ENCODE measurements at regions not wholly inside any gene's neighbourhood (a gene's known extent, or its start where the extent isn't known, plus 50 kb on each side); places are given as distances from the start of the nearest gene placed in this dataset.

DNA sequence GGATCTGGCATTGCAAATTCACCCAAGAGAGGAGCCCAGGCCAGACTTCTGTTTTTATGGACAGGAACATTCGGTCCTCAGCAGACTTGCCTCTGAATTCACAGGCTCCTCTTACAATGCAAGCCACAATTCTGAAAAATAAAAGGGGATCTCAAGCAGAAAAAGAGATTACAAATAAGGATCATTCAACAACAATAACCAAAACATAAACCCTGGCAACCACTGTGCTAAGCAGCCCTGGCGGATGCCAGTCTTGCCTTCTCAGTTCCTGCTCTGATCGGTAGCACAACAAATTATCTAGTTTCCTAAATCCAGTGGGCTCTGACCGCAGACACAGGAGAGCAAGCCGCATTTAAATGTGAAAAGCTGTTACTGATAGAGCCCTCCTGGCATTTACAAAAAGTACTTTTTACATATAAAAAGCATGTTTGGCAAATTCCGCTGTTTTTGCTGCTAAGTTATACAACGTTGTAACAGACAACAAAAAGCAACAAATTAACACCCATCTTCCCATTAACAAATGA is 123.4 kb upstream of the FOXD3 start:
- no peak for DNase-seq (ENCODE audit: low read depth in 2 of 2)

DNA sequence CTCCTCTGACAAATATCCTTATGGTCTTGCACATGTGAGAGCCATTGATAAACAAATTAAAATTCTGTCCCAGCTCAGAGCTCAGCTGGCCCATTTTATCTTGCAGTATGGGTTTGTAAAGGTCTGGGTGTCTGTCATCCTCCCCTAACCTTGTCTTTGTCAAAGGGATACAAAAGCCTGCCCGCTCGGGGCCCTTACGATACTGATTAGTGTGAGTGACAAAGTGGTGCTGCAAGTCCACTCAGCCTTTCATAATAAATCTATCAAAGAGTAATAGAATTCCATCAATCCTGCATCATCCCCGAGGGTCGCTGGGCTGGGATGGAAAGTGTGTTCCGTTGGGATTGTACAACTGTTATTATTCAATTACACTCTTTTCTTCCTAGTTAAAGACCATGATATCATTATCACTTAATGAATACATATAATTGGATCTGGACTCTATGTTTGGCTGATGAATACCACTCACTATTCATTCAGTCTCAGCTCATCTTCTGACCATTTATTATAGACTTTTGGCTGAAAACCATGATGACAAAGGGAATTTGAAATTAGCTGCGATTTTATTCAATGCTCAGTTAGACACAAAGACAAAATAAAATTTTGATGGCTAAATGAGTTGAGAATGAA is 122.5 kb upstream of the FOXD3 start:
- DNase-seq (ENCODE audit: low read depth in 2 of 2), result no peak

DNA sequence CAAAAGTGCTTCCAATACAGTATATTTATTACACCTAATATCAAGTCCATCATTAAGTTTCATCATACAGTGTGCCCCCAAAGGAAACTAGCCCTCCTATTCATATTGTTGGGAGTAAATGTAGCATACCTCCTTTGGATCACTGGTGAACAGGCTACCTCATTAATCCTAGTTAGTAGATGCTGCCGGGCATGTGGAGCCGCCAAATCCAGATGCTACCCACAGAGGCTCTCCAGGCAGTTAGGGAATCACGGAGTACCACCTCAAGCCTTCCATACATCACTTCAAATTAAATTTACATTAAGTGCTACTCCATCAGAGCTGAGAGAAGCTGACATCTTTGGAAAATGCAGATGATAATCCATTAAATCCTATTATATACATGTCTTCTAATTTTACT is 121.7 kb upstream of the FOXD3 start:
- no peak for DNase-seq (ENCODE audit: low read depth in 2 of 2)

DNA sequence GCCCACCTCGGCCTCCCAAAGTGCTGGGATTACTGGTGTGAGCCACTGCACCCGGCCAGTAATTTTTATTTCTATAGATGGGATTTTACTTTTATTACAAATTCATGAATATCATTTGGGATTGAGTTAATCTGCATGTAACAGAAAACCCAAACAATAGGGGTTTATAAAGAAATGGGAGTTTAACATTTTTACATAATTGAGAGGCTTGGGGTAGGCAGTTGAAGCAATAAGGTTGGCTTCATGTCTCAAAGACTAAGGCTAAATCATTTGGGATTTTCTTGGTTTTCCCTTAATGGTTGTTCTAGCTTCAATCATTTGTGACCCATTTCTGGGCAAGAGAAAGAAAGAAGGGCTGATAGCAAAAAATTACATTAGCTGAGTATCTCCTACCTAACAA is 118.7 kb upstream of the FOXD3 start:
- DNase-seq (ENCODE audit: low read depth in 2 of 2), result no peak

DNA sequence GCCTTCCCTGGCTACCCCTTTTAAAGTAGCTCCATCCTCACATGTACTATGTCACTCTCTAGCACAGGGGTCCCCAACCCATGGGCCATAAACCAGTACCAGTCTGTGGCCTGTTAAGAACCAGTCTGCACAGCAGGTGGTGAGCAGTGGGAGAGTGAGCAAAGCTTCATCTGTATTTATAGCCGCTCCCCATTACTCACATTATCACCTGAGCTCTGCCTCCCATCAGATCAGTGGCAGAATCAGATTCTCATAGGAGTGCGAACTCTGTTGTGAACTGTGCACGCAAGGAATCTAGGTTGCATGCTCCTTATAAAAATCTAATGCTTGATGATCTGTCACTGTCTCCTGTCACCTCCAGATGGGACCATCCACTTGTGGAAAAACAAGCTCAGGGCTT is 116.6 kb upstream of the FOXD3 start:
- DNase-seq (ENCODE audit: low read depth in 2 of 2), result no peak

DNA sequence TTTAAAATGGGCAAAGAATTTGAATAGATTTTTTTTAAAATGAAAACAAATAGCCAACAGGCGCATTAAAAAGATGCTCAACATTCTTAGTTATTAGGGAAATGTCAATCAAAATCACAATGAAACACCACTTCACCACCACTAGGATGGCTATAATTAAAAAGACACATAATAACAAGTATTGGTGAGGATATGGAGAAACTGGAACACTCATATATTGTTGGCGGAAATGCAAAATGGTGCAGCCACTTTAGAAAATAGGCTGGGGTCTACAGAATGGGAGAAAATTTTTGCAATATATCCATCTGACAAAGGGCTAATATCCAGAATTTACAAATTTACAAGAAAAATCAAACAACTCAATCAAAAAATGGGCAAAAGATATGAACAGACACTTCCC is 107.8 kb upstream of the FOXD3 start:
- DNase-seq (ENCODE audit: low read depth in 2 of 2), result no peak

DNA sequence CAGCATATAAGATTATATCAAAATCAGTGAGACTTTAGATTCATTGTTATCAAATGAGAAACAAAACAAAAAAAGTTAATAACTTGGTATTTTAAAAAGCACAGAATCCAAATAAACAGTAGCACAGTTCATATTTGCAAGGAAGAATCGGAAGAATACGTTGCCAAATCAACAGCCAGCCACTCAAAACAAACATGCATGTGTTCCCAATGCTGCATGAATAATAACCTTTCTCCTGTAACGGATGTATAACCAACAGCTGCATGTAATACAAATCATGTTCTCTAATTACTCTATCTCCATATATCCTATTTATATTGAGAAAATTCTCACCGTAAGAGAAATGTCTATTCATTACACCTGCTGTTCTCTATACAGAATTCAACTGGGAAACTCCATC is 98.9 kb upstream of the FOXD3 start:
- no peak for DNase-seq (ENCODE audit: low read depth in 2 of 2)

DNA sequence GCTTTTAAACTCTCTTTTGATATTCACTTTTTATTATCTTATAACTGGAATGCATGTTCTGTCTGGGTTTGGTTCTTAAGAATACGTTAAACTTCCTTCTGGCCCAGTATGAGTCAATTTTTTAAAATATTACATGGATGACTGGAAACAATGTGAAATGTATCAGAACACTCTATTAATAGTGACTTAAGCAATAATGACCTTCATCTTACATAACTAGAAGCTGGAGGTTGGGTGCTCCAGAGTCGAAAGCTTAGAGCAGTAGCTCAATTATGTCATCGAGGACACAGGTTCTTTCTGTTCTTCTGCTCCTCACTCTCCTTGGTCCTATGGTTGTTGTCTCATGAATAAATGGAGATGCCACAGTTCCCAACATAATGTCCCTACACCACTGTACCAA is 91.6 kb upstream of the FOXD3 start:
- no peak for DNase-seq (ENCODE audit: low read depth in 2 of 2)

DNA sequence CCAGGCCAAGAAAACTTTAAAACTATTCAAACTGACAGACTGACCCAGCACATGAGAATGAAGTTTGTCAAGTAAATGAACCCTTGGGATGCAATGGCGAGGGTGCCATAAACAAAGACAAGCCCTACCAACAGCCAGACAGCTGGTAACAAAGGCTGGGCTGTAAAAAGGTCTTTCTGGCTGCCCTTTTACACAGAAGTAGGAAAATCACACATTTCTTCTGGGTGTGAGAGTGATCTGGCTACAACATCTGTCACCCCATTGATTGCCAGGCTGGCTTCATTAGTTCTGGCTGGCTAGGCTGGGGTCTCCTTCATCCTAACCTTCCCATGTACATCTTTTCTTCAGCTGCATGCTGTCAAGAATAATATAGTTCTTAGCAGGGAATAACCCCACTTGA is 83.6 kb upstream of the FOXD3 start:
- DNase-seq (ENCODE audit: low read depth in 2 of 2), result no peak

DNA sequence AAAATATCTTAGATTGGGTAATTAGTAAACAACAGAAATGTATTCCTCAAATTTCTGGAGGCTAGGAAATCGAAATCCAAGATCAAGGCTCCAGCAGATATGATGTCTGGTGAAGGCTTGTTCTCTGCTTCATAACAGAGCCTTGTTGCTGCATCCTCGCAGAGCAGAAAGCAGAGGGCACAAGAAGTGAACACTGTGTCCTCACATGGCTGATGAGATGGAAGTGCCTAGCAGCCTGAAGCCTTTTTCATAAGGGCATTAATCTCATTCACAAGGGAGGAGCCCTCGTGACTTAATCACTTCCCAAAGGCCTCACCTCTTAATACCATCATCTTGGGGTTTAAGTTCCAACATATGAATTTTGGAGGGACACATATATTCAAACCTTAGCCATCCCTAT is 77.2 kb upstream of the FOXD3 start:
- no peak for DNase-seq (ENCODE audit: low read depth in 2 of 2)

DNA sequence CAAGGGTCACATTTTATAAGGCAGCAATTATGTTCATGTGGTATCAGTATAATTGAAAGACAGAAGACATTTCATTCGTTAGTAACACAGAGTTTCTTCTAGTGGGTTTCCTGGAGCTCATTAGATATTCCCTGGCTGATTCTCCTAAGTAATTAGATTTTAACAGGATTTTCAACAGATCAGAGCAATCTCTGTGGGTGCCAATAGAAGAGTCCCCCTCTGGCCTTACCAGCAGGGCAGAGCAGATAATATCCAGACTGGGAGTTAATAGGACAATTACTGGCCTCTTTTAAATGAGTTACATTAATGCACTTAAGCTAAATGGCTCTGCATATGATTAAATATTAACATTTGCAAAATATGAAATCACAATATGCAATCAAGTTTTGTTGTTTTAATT is 74.2 kb upstream of the FOXD3 start:
- no peak for DNase-seq (ENCODE audit: low read depth in 2 of 2)

DNA sequence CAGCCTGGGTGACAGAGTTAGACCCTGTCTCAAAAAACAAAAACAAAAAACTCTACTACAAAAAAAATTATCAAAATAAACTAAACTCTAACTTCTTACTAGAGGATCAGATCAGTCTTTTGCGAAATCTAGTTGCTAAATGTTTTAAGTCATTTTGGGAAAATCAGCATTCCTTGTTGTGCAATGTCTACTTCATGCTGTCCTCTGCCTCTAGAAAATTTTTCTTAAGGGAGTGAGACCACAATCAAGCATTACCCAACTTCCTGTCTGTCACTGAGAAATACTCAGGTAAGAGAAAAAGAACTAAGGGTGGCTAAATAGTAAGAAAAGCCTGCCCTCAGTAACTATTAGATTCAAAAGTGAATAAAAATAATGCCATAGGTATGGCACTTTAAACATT is 67.2 kb upstream of the FOXD3 start:
- DNase-seq (ENCODE audit: low read depth in 2 of 2), result no peak

DNA sequence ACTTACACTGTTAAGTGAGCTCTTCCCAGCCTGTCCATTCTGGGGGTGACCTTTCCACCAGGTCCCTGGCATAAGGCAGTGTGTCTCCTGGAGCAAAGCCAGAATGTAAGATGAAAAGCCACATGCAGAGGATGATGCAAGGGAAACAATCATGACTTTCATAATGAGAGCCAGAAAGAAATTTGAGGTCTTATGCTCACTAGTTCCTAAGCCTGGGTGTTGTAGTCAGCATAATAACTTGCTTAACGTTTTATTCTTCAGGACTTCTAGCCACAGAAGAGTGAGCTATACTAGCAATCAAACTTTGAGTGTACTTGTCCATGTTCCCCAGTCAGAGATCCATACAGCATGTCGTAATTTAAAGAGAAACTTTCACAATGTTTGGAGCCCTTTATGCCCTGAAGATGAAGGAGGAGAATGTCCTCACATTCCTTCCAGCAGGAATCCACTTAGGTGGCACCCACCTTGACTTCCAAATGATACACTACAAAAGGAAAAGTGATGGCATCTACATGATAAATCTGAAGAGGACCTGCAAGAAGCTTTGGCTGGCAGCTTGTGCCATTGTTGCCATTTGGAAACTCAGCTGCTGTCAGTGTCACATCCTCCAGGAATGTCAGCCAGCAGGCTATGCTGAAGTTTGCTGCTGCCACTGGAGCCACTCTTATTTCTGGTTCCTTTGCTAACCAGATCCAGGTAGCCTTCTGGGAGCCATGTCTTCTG is 60.5 kb upstream of the FOXD3 start:
- DNase-seq (ENCODE audit: low read depth in 2 of 2), result no peak

DNA sequence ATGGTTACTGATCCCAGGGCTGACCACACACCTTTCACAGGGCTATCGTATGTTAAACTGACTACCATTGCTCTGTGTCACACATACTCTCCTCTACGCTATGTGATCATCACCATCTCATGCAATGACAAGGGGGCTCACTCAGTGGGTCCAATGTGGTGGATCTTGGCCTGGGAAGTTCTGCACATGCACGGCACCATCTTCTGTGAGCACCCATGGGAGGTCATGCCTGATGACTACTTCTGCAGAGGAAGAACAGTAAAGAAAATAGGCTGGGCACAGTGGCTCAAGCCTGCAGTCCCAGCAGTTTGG is 60.0 kb upstream of the FOXD3 start:
- no peak for DNase-seq (ENCODE audit: low read depth in 2 of 2)

DNA sequence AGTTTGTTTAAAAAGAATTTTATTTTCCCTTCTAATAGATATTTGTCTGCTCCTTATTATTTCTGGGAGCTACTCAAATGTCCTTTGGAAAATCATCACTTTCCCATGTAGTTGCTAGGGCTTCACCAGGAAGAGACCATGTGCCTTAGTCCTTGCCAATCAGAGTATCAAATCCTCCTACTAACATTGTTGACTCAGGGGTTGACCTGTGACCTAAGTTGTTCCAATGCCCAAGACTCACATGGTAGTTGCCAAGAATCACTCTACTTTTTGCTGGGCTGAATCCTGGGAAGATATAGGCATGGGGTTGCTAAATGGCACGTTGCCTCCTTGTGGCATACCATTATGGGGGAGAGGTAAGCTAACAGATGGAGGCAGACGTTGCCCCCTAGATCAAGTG is 58.2 kb upstream of the FOXD3 start:
- no peak for DNase-seq (ENCODE audit: low read depth in 2 of 2)

DNA sequence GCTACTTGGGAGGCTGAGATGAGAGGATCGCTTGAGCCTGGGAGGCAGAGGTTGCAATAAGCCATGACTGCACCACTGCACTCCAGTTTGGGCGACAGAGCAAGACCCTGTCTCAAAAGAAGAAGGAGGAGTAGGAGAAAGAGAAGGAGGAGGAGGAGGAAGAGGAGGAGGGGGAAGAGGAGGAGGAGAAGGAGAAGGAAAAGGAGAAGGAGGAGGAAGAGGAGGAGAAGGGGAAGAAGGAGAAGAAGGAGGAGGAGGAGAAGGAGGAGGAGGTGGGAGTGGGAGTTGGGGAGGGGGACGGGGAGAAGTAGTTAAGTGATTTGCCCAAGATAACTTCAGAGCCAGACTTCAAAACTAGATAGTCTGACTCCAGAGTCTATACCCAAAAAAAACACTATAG is 55.5 kb upstream of the FOXD3 start:
- no peak for DNase-seq (ENCODE audit: low read depth in 2 of 2)

DNA sequence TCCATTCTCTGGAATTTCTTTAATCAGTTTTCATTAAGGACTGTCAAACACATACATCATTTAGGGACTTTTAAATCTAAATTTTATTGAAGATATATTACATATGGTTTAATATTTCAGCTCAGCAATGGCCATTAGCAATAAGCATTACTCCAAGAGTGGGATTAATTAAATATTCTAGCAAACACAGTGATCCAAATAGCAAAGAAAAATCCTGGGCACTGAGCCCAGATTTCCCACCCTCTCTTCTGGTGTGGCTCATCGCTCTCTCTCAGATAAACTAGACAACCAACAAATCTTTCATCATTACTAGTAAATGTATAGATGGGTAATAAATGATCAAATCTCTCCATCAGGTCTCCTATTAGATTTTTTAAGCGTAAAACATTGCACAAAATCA is 53.5 kb upstream of the FOXD3 start:
- no peak for DNase-seq (ENCODE audit: low read depth in 2 of 2)

DNA sequence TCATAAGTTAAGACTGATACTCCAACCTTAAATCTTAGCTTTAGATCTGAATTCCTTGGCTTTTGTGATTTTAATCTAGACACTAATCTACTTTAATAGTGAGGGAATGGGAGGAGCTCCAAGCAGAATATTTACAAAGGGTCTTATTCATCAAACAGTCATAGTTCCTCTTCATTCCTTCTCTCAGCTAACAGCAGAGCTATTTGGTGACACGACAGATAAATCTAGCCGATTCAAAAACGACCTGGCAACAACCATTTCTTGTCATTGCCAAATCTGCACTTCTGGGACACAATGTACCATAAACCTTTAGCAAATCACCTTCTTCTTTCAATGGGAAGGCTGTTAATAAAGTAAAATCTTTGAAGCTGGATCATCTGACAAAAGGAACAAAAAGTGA is 52.8 kb upstream of the FOXD3 start:
- no peak for DNase-seq (ENCODE audit: low read depth in 2 of 2)
